ENCODE measurements at regions not wholly inside any gene's neighbourhood (a gene's known extent, or its start where the extent isn't known, plus 50 kb on each side); places are given as distances from the start of the nearest gene placed in this dataset.

GRCh38 chr16:54525104-54525503 is 238.5 kb upstream of the IRX3 start:
- no peak for TF ChIP-seq CTCF (IDR thresholded peaks at IDR 0.05)
- no peak for DNase-seq (ENCODE audit: low spot score)
- Histone ChIP-seq H3K4me3 (no peak overlapping the region), H3K27ac (no peak overlapping the region)

- Histone ChIP-seq H3K27ac (no peak overlapping the region), H3K4me3 (no peak overlapping the region)
- DNase-seq (ENCODE audit: low spot score): no peak
- TF ChIP-seq CTCF (IDR thresholded peaks at IDR 0.05): no peak
Observed at GRCh38 chr16:54522584-54522983, 236.0 kb upstream of the IRX3 start.

- Histone ChIP-seq H3K27ac (no peak overlapping the region), H3K4me3 (no peak overlapping the region)
- no peak for TF ChIP-seq CTCF (IDR thresholded peaks at IDR 0.05)
- DNase-seq (ENCODE audit: low spot score): no peak
Observed at GRCh38 chr16:54521327-54521726, 234.7 kb upstream of the IRX3 start.

- H3K4me3 ChIP-seq: no peak overlapping the region
- no peak for DNase-seq (ENCODE audit: low spot score)
- no peak for TF ChIP-seq CTCF (IDR thresholded peaks at IDR 0.05)
- H3K27ac ChIP-seq: no peak overlapping the region
Observed at GRCh38 chr16:54519161-54519695, 232.6 kb upstream of the IRX3 start.

- Histone ChIP-seq H3K27ac (no peak overlapping the region), H3K4me3 (no peak overlapping the region)
- no peak for DNase-seq (ENCODE audit: low spot score)
- TF ChIP-seq CTCF (IDR thresholded peaks at IDR 0.05): no peak
Observed at GRCh38 chr16:54517181-54517580, 230.6 kb upstream of the IRX3 start.

GRCh38 chr16:54512467-54512995 is 225.9 kb upstream of the IRX3 start:
- TF ChIP-seq CTCF (IDR thresholded peaks at IDR 0.05): no peak
- Histone ChIP-seq H3K4me3 (no peak overlapping the region), H3K27ac (no peak overlapping the region)
- DNase-seq (ENCODE audit: low spot score): no peak

- H3K27ac ChIP-seq: no peak overlapping the region
- TF ChIP-seq CTCF (IDR thresholded peaks at IDR 0.05): no peak
- no peak overlapping the region for H3K4me3 ChIP-seq
- DNase-seq (ENCODE audit: low spot score): no peak
Observed at GRCh38 chr16:54511222-54511731, 224.7 kb upstream of the IRX3 start.

Data from coronary artery (tissue), 2 donors.